ENCODE measurements at regions not wholly inside any gene's neighbourhood (a gene's known extent, or its start where the extent isn't known, plus 50 kb on each side); places are given as distances from the start of the nearest gene placed in this dataset.

DNA sequence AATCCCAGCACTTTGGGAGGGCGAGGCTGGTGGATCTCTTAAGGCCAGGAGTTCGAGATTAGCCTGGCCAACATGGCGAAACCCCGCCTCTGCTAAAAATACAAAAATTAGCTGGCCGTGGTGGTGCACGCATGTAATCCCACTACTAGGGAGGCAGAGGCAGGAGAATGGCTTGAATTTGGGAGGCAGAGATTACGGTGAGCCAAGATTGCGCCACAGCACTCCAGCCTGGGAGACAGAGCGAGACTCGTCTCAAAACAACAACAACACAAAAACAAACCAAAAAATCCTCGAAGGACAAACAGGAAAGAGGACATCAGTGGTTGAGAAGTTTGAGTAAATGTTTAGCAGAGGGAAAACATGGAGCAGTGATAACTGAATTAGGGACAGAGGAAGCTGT is 52.3 kb upstream of the FAM3C start:
- no peaks in the 10 kb centered on the region for H3K36me3 ChIP-seq (ENCODE audit: control insufficient read depth, insufficient read depth, low read length)
- H3K4me3 ChIP-seq (ENCODE audit: low read length), result no peak overlapping the region
- H3K4me1 ChIP-seq (ENCODE audit: control insufficient read depth, insufficient read depth, low read length), result no peaks in the 10 kb centered on the region
- no peaks in the 10 kb centered on the region for H3K9me3 ChIP-seq (ENCODE audit: control insufficient read depth, low read length)
- no peak overlapping the region for H3K9ac ChIP-seq (ENCODE audit: low read length)
- H3K27me3 ChIP-seq (ENCODE audit: control insufficient read depth, insufficient read depth, low read length), result no peaks in the 10 kb centered on the region

DNA sequence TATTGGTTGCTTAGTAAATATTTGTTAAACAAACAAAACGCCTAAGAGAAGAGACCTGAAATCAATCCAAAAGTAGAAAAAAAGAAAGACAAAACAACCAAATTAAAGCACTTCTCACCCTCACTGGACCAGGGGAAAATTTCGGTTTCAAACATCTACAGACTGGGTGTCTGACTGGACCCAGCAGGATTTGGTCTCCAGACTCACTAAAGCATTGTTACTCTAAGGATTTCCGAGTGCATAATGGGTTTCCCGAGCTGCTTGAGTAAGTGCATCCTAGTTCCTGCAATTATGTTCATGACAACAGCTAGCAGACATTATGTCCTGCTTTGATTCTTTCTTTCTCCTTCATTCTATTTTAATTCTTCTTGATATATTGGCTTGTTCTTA is 51.8 kb upstream of the FAM3C start:
- no peaks in the 10 kb centered on the region for H3K36me3 ChIP-seq (ENCODE audit: control insufficient read depth, insufficient read depth, low read length)
- no peaks in the 10 kb centered on the region for H3K4me1 ChIP-seq (ENCODE audit: control insufficient read depth, insufficient read depth, low read length)
- H3K4me3 ChIP-seq (ENCODE audit: low read length), result no peak overlapping the region
- H3K9ac ChIP-seq (ENCODE audit: low read length), result no peak overlapping the region
- H3K9me3 ChIP-seq (ENCODE audit: control insufficient read depth, low read length), result no peaks in the 10 kb centered on the region
- H3K27me3 ChIP-seq (ENCODE audit: control insufficient read depth, insufficient read depth, low read length), result no peaks in the 10 kb centered on the region

DNA sequence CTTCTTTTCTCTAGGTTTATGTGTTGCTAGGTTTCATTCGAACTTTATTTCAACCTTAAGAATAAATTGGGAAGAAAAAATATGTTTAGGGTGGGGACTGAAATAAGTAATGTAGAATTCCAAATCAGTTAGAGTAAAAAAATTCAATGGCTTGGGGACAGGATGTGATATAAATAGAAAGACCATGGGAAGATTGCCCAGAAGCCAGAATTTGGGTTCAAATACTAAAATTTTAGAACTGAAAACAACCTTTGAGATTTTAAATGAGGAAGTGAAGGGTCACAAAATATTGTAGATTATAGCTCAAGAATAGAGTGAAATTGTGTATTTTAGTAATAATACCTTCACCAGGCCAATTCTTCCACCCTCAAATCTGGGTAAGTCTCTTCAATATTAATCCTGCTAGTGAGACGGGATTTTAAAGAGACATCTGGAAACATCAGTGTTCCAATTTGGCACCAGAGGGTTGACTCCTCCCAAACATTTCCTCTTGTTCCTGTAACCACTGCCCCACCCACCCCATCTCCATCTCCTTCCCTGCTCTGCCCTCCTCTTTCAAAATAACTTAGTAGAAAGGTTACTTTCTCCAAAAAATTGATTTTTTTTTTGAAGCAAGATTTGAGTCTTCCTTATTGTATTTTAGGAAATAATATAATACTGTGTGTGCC is 51.3 kb upstream of the FAM3C start:
- H3K4me3 ChIP-seq (ENCODE audit: low read length), result no peak overlapping the region
- no peaks in the 10 kb centered on the region for H3K4me1 ChIP-seq (ENCODE audit: control insufficient read depth, insufficient read depth, low read length)
- no peak overlapping the region for H3K9ac ChIP-seq (ENCODE audit: low read length)
- no peaks in the 10 kb centered on the region for H3K27me3 ChIP-seq (ENCODE audit: control insufficient read depth, insufficient read depth, low read length)
- H3K9me3 ChIP-seq (ENCODE audit: control insufficient read depth, low read length), result no peaks in the 10 kb centered on the region
- H3K36me3 ChIP-seq (ENCODE audit: control insufficient read depth, insufficient read depth, low read length), result no peaks in the 10 kb centered on the region

DNA sequence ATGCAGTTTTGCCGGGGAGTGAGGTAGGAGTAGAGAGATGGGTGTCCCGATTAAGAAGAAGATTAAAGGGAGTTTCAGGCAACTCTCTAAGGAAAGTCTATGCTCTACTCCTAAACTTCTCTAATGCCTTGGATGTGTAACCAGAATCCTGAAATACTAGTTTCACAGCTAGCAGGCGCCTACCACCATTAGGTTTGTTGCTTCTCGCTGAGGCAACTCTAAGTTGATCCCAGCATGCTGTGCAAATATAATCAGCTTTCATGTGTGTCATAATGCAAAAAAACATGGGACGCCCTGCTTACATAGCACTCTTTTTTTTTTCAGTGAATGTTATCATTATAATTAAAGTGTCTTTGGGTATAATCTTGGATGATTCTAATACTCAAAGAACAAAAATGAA is 50.4 kb upstream of the FAM3C start:
- Histone ChIP-seq H3K27me3 (ENCODE audit: control insufficient read depth, insufficient read depth, low read length) (no peaks in the 10 kb centered on the region), H3K36me3 (ENCODE audit: control insufficient read depth, insufficient read depth, low read length) (no peaks in the 10 kb centered on the region), H3K9ac (ENCODE audit: low read length) (no peak overlapping the region), H3K4me3 (ENCODE audit: low read length) (no peak overlapping the region), H3K9me3 (ENCODE audit: control insufficient read depth, low read length) (no peaks in the 10 kb centered on the region), H3K4me1 (ENCODE audit: control insufficient read depth, insufficient read depth, low read length) (no peaks in the 10 kb centered on the region)
